ENCODE measurements at regions not wholly inside any gene's neighbourhood (a gene's known extent, or its start where the extent isn't known, plus 50 kb on each side); places are given as distances from the start of the nearest gene placed in this dataset.

DNA sequence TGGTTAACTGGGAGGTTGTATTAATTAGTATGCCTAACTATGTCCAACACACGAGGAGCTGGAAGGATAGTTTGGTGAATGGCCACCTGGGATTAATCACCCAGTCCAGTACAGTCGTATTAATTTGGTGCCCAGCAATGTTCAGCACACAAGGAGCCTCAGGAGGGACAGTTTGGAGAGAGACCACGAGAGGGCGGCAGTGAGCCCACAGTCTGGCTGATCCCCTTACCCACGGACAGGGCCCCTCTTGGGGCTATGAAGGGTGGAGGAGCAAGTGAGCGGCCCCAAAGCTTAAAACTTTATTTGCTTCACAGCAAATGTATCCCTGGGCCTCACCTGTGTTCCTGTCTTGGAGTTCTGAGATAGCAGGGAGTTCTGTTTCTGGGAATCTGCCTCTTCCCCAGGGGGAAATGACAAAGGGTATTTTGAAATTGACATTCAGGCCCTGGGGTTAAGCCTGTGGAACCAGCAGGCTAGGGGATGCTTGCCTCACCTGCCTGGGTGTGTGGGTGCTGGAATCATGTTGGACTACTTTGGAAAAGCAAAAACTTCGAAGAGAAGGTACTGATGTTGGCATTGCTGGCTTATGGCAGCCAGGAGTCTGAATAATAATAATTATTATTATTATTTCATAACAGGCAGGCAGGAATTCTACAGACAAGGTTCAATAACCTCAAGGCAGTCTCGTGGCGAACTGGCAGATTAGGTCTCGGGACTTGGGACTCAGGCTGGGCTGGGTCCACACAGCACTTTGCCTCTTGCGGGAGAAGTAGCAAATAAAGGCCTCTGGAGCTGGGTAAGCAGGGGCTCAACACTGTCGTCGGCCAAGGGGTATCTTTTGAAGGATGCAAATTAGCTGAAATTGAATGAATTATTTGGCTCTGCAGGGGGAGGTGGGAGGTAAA lies 227.6 kb upstream of the ASIC2 start:
- Histone ChIP-seq H3K9me3 (no peaks in the 10 kb centered on the region), H3K27me3 (replicated peaks; ENCODE audit: control insufficient read depth, insufficient read depth, low read length) (no peaks in the 10 kb centered on the region; the same call in none of the 2 replicates), H3K36me3 (ENCODE audit: control insufficient read depth, insufficient read depth, low read length) (no peaks in the 10 kb centered on the region), H3K4me1 (no peaks in the 10 kb centered on the region), H3K4me3 (ENCODE audit: low read depth, low read length) (no peak overlapping the region)
- CTCF ChIA-PET: interaction anchor here (1.7 kb wide), 1 partner anchor 230 kb away, joined by 4 read pairs; no protein-coding TSS in a partner anchor
- Mint-ChIP-seq H3K9me3 (ENCODE audit: unreplicated experiment) (no peaks in the 10 kb centered on the region), H3K27ac (ENCODE audit: unreplicated experiment) (no peak overlapping the region), H3K4me3 (ENCODE audit: unreplicated experiment) (no peak overlapping the region), H3K27me3 (ENCODE audit: insufficient read depth, unreplicated experiment) (peaks cover 16% of the 10 kb centered on the region), H3K36me3 (ENCODE audit: insufficient read depth, unreplicated experiment) (no peaks in the 10 kb centered on the region), H3K4me1 (ENCODE audit: low read depth, unreplicated experiment) (no peaks in the 10 kb centered on the region)
- peak; percentile 70 to 75 for DNase-seq
- intact Hi-C loops (cut with micrococcal nuclease; ENCODE audit: unreplicated experiment): loop anchor here (1.0 to 5.0 kb wide), 4 partner anchors 127 to 233 kb away; no protein-coding TSS in a partner anchor
- BruUV-seq (replicated peaks): no TSS peak
- POLR2A ChIA-PET: no interaction called here
- TF ChIP-seq, protein P1, sequence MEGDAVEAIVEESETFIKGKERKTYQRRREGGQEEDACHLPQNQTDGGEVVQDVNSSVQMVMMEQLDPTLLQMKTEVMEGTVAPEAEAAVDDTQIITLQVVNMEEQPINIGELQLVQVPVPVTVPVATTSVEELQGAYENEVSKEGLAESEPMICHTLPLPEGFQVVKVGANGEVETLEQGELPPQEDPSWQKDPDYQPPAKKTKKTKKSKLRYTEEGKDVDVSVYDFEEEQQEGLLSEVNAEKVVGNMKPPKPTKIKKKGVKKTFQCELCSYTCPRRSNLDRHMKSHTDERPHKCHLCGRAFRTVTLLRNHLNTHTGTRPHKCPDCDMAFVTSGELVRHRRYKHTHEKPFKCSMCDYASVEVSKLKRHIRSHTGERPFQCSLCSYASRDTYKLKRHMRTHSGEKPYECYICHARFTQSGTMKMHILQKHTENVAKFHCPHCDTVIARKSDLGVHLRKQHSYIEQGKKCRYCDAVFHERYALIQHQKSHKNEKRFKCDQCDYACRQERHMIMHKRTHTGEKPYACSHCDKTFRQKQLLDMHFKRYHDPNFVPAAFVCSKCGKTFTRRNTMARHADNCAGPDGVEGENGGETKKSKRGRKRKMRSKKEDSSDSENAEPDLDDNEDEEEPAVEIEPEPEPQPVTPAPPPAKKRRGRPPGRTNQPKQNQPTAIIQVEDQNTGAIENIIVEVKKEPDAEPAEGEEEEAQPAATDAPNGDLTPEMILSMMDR (IDR thresholded peaks at IDR 0.05; ENCODE audit: insufficient read depth in 1 of 2, low read depth in 1 of 2, low read length in 1 of 2, severe bottlenecking in 1 of 2, unreplicated experiment in 1 of 2): peak; percentile 85 to 89

DNA sequence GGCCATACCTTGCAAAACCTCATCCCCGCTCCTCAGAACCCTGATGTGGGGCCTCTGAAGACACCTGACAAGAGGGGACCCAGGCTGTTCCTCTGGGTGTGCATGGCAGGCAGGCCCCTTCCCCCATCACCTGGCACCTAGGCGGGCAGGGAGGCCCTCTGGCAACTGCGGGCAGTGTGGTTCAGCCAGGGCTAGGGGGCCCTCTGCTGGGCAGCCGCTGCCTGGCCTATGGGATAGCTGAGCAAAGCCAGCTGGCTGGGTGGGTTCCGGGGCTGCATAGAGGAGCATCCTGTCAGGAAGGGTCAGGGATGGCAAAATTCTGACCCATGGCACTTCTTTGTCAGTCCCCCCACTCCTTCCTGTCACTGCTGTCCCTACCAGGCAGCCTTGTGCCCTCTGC lies 228.7 kb upstream of the ASIC2 start:
- Mint-ChIP-seq H3K27ac (ENCODE audit: unreplicated experiment) (no peak overlapping the region), H3K9me3 (ENCODE audit: unreplicated experiment) (no peaks in the 10 kb centered on the region), H3K36me3 (ENCODE audit: insufficient read depth, unreplicated experiment) (no peaks in the 10 kb centered on the region), H3K27me3 (ENCODE audit: insufficient read depth, unreplicated experiment) (peaks cover 13% of the 10 kb centered on the region), H3K4me3 (ENCODE audit: unreplicated experiment) (no peak overlapping the region), H3K4me1 (ENCODE audit: low read depth, unreplicated experiment) (no peaks in the 10 kb centered on the region)
- ChIA-PET POLR2A (no interaction called here), CTCF (interaction anchor here (0.7 to 1.0 kb wide), 2 partner anchors 149 to 233 kb away, joined by 3 to 4 read pairs; no protein-coding TSS in a partner anchor)
- TF ChIP-seq, protein P1 (IDR thresholded peaks at IDR 0.05; ENCODE audit: insufficient read depth in 1 of 2, low read depth in 1 of 2, low read length in 1 of 2, severe bottlenecking in 1 of 2, unreplicated experiment in 1 of 2): peak; percentile 28 to 56
- no peaks in the 10 kb centered on the region; the same call in none of the 2 replicates for H3K27me3 ChIP-seq (replicated peaks; ENCODE audit: control insufficient read depth, insufficient read depth, low read length)
- intact Hi-C loops (cut with micrococcal nuclease; ENCODE audit: unreplicated experiment): loop anchor here (2.0 to 5.0 kb wide), 3 partner anchors 126 to 234 kb away; no protein-coding TSS in a partner anchor
- no peaks in the 10 kb centered on the region for H3K9me3 ChIP-seq
- no peaks in the 10 kb centered on the region for H3K36me3 ChIP-seq (ENCODE audit: control insufficient read depth, insufficient read depth, low read length)
- no TSS peak for BruUV-seq (replicated peaks)
- H3K4me3 ChIP-seq (ENCODE audit: low read depth, low read length): no peak overlapping the region
- H3K4me1 ChIP-seq: no peaks in the 10 kb centered on the region
- peak in 1 of 2 experiments; percentile 34 for DNase-seq

DNA sequence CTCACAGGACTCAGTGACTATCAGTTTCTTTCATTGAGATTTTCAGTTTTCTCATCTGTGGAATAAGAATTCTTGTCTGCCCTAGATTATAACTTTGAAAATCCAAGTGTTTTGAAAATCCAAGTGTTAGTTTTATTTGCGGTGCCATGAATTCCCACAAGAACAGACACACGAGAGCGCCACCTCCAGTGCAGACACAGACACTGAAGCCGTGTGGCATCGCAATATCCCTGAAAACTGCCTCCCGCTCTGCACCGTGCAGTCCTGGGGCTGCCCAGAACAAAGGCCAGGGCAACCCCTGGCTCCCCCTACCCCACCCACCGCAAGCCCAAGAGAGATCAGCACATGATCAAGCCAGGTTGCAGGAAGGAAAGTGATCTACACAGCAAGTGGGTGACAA lies 229.5 kb upstream of the ASIC2 start:
- Mint-ChIP-seq H3K4me1 (ENCODE audit: low read depth, unreplicated experiment) (no peaks in the 10 kb centered on the region), H3K36me3 (ENCODE audit: insufficient read depth, unreplicated experiment) (no peaks in the 10 kb centered on the region), H3K4me3 (ENCODE audit: unreplicated experiment) (no peak overlapping the region), H3K27me3 (ENCODE audit: insufficient read depth, unreplicated experiment) (peaks cover 13% of the 10 kb centered on the region), H3K9me3 (ENCODE audit: unreplicated experiment) (no peaks in the 10 kb centered on the region), H3K27ac (ENCODE audit: unreplicated experiment) (no peak overlapping the region)
- Histone ChIP-seq H3K27me3 (replicated peaks; ENCODE audit: control insufficient read depth, insufficient read depth, low read length) (no peaks in the 10 kb centered on the region; the same call in 1 of the 2 replicates), H3K4me3 (ENCODE audit: low read depth, low read length) (no peak overlapping the region), H3K4me1 (no peaks in the 10 kb centered on the region), H3K9me3 (no peaks in the 10 kb centered on the region), H3K36me3 (ENCODE audit: control insufficient read depth, insufficient read depth, low read length) (no peaks in the 10 kb centered on the region)
- DNase-seq: no peak
- CTCF ChIA-PET: interaction anchor here (0.7 kb wide), 1 partner anchor 263 kb away, joined by 3 read pairs; no protein-coding TSS in a partner anchor
- TF ChIP-seq, protein P1 (IDR thresholded peaks at IDR 0.05; ENCODE audit: insufficient read depth in 1 of 2, low read depth in 1 of 2, low read length in 1 of 2, severe bottlenecking in 1 of 2, unreplicated experiment in 1 of 2): no peak
- no TSS peak for BruUV-seq (replicated peaks)
- intact Hi-C loops (cut with micrococcal nuclease; ENCODE audit: unreplicated experiment): loop anchor here (5.0 kb wide), 2 partner anchors 125 to 235 kb away; no protein-coding TSS in a partner anchor
- POLR2A ChIA-PET: no interaction called here
